Fibroblast of lung (primary cell): ENCODE measurements at regions not wholly inside any gene's neighbourhood (a gene's known extent, or its start where the extent isn't known, plus 50 kb on each side); places are given as distances from the start of the nearest gene placed in this dataset.

Experiments
- DNase-seq, 2 donors: peaks; one replicate each; pipeline versions ENCODE4 v3.0.0 to v3.0.0-alpha.2; 2010; ENCODE audit warnings: low read depth in 2 of 2
- H2AFZ ChIP-seq: 2 replicates; pipeline ENCODE4 v1.5.1; 2012; ENCODE audit warnings: low read length, control low read depth, inconsistent platforms
- H3K27ac ChIP-seq: 2 replicates; pipeline ENCODE4 v1.5.1; 2011; ENCODE audit warnings: low read length, control low read depth; ENCODE audit not compliant: insufficient read depth
- H3K27me3 ChIP-seq: 2 replicates; pipeline ENCODE4 v1.5.1; 2011; ENCODE audit warnings: mild to moderate bottlenecking, low read length; ENCODE audit not compliant: control insufficient read depth, insufficient read depth
- H3K36me3 ChIP-seq: 2 replicates; pipeline ENCODE4 v1.5.1; 2011; ENCODE audit warnings: low read length; ENCODE audit not compliant: control insufficient read depth, insufficient read depth
- H3K4me1 ChIP-seq: 2 replicates; pipeline ENCODE4 v1.5.1; 2011; ENCODE audit warnings: low read length; ENCODE audit not compliant: control insufficient read depth, insufficient read depth; ENCODE audit errors: extremely low read depth
- H3K4me2 ChIP-seq: 2 replicates; pipeline ENCODE4 v1.5.1; 2011; ENCODE audit warnings: low read length, control low read depth; ENCODE audit not compliant: insufficient read depth; ENCODE audit errors: extremely low read depth
- H3K4me3 ChIP-seq, 4 experiments: fragments of 200-600 bp in 1 of 4; sonication (generic) in 1 of 4; replicated peaks in 1 of 4; 2 replicates each; pipeline ENCODE4 v1.5.1; 2011 to 2016; ENCODE audit warnings: low read length in 4 of 4, low read depth in 3 of 4, mild to moderate bottlenecking in 3 of 4, control low read depth in 2 of 4, inconsistent platforms in 1 of 4, mixed read lengths in 1 of 4; ENCODE audit not compliant: insufficient read depth in 1 of 4; ENCODE audit errors: control extremely low read depth in 1 of 4
- H3K79me2 ChIP-seq: 2 replicates; pipeline ENCODE4 v1.5.1; 2012; ENCODE audit warnings: mild to moderate bottlenecking, low read length, inconsistent platforms; ENCODE audit not compliant: control insufficient read depth, insufficient read depth
- H3K9ac ChIP-seq: 2 replicates; pipeline ENCODE4 v1.5.1; 2011; ENCODE audit warnings: mild to moderate bottlenecking, low read length, control low read depth; ENCODE audit not compliant: insufficient read depth
- H3K9me3 ChIP-seq: 2 replicates; pipeline ENCODE4 v1.5.1; 2012; ENCODE audit warnings: low read depth, low read length; ENCODE audit not compliant: control insufficient read depth, insufficient read depth
- H4K20me1 ChIP-seq: 2 replicates; pipeline ENCODE4 v1.5.1; 2011; ENCODE audit warnings: low read length; ENCODE audit not compliant: control insufficient read depth, insufficient read depth; ENCODE audit errors: extremely low read depth
- EZH2 ChIP-seq: IDR thresholded peaks from 2 replicates; pipeline ENCODE4 v1.5.1; 2012; ENCODE audit warnings: low read length, control low read depth, mild to moderate bottlenecking; ENCODE audit errors: missing control alignments
- TF ChIP-seq, protein P1 (sequence below), 2 donors: IDR thresholded peaks in 1 of 2; conservative IDR thresholded peaks in 1 of 2; 1 replicate in 1 of 2; 2 replicates in 1 of 2; pipeline ENCODE4 v1.5.1; 2011 to 2012; ENCODE audit warnings: low read length in 2 of 2, control low read depth in 1 of 2, inconsistent platforms in 1 of 2, low read depth in 1 of 2, mild to moderate bottlenecking in 1 of 2

DNA sequence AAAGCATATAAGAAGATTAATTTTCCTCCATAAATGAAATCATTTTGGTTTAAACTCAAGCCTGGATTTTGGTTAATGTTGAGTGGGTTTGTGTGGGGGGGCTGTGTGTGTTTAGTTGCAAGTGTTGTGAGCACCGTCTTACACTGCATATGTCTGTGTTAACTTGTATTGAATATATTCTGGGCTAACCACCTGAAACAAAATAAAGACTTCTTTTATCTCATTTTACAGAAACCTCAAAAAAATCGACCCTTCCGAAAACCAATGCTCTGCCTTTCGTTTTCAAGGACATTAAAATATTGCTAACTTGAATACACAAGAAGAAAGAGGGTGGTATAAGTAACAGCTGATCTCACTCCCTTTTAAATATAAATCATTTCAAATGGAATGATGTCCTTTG is 192.2 kb upstream of the BLID start:
- no peak for DNase-seq
- Histone ChIP-seq H3K27me3 (peaks cover 2% of the 10 kb centered on the region), H3K4me2 (no peak overlapping the region), H3K9me3 (no peaks in the 10 kb centered on the region), H3K4me3 (no peak overlapping the region), H3K36me3 (no peaks in the 10 kb centered on the region), H3K27ac (no peak overlapping the region), H3K9ac (no peak overlapping the region), H3K4me1 (no peaks in the 10 kb centered on the region), H3K79me2 (no peaks in the 10 kb centered on the region), H2AFZ (no peak overlapping the region), H4K20me1 (no peaks in the 10 kb centered on the region)
- TF ChIP-seq, protein P1, sequence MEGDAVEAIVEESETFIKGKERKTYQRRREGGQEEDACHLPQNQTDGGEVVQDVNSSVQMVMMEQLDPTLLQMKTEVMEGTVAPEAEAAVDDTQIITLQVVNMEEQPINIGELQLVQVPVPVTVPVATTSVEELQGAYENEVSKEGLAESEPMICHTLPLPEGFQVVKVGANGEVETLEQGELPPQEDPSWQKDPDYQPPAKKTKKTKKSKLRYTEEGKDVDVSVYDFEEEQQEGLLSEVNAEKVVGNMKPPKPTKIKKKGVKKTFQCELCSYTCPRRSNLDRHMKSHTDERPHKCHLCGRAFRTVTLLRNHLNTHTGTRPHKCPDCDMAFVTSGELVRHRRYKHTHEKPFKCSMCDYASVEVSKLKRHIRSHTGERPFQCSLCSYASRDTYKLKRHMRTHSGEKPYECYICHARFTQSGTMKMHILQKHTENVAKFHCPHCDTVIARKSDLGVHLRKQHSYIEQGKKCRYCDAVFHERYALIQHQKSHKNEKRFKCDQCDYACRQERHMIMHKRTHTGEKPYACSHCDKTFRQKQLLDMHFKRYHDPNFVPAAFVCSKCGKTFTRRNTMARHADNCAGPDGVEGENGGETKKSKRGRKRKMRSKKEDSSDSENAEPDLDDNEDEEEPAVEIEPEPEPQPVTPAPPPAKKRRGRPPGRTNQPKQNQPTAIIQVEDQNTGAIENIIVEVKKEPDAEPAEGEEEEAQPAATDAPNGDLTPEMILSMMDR (conservative IDR thresholded peaks at IDR 0.05 in 1 of 2, IDR thresholded peaks at IDR 0.05 in 1 of 2; ENCODE audit: low read depth in 1 of 2, low read length in 2 of 2): no peak
- TF ChIP-seq EZH2: no peak

DNA sequence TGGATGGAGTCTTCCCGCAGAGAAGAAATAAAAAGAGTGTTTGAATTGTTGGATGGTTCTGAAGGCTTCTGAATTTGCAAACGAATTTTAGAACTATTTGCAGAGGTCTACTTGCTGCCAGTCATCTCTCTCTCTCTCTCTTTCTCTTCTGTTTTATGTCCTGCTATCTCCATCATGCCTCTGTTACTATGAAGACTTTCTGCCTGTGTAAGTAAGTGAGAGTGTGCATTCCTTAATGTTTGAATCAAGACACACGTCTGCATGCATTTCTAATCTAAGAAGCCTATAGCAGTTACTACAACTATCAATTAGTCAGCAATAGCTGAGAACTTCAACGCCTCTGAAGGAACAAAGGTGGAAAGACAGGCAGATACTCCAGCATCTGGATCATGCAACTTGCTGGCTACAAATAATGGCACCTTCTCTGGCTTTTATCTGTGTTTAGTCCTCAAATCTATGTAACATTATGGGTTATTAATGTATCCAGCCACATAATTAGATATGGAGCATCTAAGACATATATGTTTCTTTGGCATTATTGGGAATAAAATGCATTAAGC is 191.5 kb upstream of the BLID start:
- H3K27me3 ChIP-seq: peaks cover 2% of the 10 kb centered on the region
- no peak overlapping the region for H3K27ac ChIP-seq
- no peak overlapping the region for H3K4me2 ChIP-seq
- H4K20me1 ChIP-seq: no peaks in the 10 kb centered on the region
- H3K9ac ChIP-seq: no peak overlapping the region
- H3K9me3 ChIP-seq: no peaks in the 10 kb centered on the region
- TF ChIP-seq, protein P1 (conservative IDR thresholded peaks at IDR 0.05 in 1 of 2, IDR thresholded peaks at IDR 0.05 in 1 of 2; ENCODE audit: low read depth in 1 of 2, low read length in 2 of 2): no peak
- no peak for TF ChIP-seq EZH2
- no peaks in the 10 kb centered on the region for H3K4me1 ChIP-seq
- no peak for DNase-seq
- H2AFZ ChIP-seq: no peak overlapping the region
- H3K79me2 ChIP-seq: no peaks in the 10 kb centered on the region
- H3K36me3 ChIP-seq: no peaks in the 10 kb centered on the region
- no peak overlapping the region for H3K4me3 ChIP-seq

DNA sequence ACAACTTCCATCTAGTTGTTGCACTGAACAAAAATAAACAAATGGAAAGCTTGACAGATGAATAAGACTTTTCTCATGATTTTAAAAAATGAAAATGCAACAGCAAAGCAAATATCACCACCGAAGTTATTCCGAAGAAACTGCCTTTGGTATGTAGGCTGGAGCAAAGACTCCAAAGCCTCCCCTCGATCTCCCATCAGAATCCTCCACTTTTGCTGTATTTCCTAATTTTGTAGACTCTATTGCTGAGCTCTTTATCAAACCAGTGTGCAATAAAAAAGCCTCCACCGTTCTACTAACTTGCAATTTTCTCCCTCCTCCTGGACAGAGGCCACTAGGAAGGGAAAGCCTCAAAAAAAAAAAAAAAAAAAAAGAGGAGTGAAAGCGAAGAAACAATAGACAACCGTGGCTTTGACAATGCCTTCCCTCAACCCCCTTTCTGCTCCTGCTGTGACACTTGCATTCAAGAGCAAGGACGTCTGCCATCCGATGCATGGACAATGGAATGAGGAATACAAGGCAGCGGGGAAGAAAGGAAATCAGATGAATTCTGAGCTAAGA is 190.9 kb upstream of the BLID start:
- H3K9ac ChIP-seq: no peak overlapping the region
- TF ChIP-seq, protein P1 (conservative IDR thresholded peaks at IDR 0.05 in 1 of 2, IDR thresholded peaks at IDR 0.05 in 1 of 2; ENCODE audit: low read depth in 1 of 2, low read length in 2 of 2): no peak
- TF ChIP-seq EZH2: no peak
- peaks cover 2% of the 10 kb centered on the region for H3K27me3 ChIP-seq
- no peak overlapping the region for H3K4me3 ChIP-seq
- peak overlapping the region; percentile 79 for H3K4me2 ChIP-seq
- peak in 1 of 2 donors; percentile 29 for DNase-seq
- H2AFZ ChIP-seq: no peak overlapping the region
- H4K20me1 ChIP-seq: no peaks in the 10 kb centered on the region
- no peaks in the 10 kb centered on the region for H3K36me3 ChIP-seq
- H3K4me1 ChIP-seq: no peaks in the 10 kb centered on the region
- no peak overlapping the region for H3K27ac ChIP-seq
- H3K9me3 ChIP-seq: no peaks in the 10 kb centered on the region
- H3K79me2 ChIP-seq: no peaks in the 10 kb centered on the region
